ENCODE measurements at regions not wholly inside any gene's neighbourhood (a gene's known extent, or its start where the extent isn't known, plus 50 kb on each side); places are given as distances from the start of the nearest gene placed in this dataset.

GRCh38 chr16:62406387-62406786, 370.1 kb upstream of the CDH8 start:
- H3K27me3 Mint-ChIP-seq (ENCODE audit: low read depth), result no peaks in the 10 kb centered on the region
- H3K27ac Mint-ChIP-seq, result no peak overlapping the region
- no peaks in the 10 kb centered on the region for H3K36me3 Mint-ChIP-seq (ENCODE audit: low read depth)
- H3K9me3 Mint-ChIP-seq, result peaks cover 22% of the 10 kb centered on the region
- no peaks in the 10 kb centered on the region for H3K4me1 Mint-ChIP-seq (ENCODE audit: low read depth)
- H3K4me3 Mint-ChIP-seq, result no peak overlapping the region

- H3K4me3 Mint-ChIP-seq, result no peak overlapping the region
- H3K27ac Mint-ChIP-seq, result no peak overlapping the region
- peaks cover 19% of the 10 kb centered on the region for H3K9me3 Mint-ChIP-seq
- H3K4me1 Mint-ChIP-seq (ENCODE audit: low read depth), result no peaks in the 10 kb centered on the region
- H3K36me3 Mint-ChIP-seq (ENCODE audit: low read depth), result no peaks in the 10 kb centered on the region
- no peaks in the 10 kb centered on the region for H3K27me3 Mint-ChIP-seq (ENCODE audit: low read depth)
Observed at GRCh38 chr16:62404842-62405611, 368.8 kb upstream of the CDH8 start.

GRCh38 chr16:62392698-62393097, 356.5 kb upstream of the CDH8 start:
- Mint-ChIP-seq H3K4me1 (ENCODE audit: low read depth) (no peaks in the 10 kb centered on the region), H3K4me3 (no peak overlapping the region), H3K27me3 (ENCODE audit: low read depth) (no peaks in the 10 kb centered on the region), H3K9me3 (peaks cover 30% of the 10 kb centered on the region), H3K36me3 (ENCODE audit: low read depth) (no peaks in the 10 kb centered on the region), H3K27ac (no peak overlapping the region)

- Mint-ChIP-seq H3K27me3 (ENCODE audit: low read depth) (no peaks in the 10 kb centered on the region), H3K36me3 (ENCODE audit: low read depth) (no peaks in the 10 kb centered on the region), H3K27ac (no peak overlapping the region), H3K4me3 (no peak overlapping the region), H3K4me1 (ENCODE audit: low read depth) (no peaks in the 10 kb centered on the region), H3K9me3 (peaks cover 34% of the 10 kb centered on the region)
Observed at GRCh38 chr16:62391940-62392339, 355.7 kb upstream of the CDH8 start.

- H3K9me3 Mint-ChIP-seq, result peaks cover 35% of the 10 kb centered on the region
- H3K36me3 Mint-ChIP-seq (ENCODE audit: low read depth), result no peaks in the 10 kb centered on the region
- H3K4me3 Mint-ChIP-seq, result no peak overlapping the region
- H3K27ac Mint-ChIP-seq, result no peak overlapping the region
- H3K4me1 Mint-ChIP-seq (ENCODE audit: low read depth), result no peaks in the 10 kb centered on the region
- H3K27me3 Mint-ChIP-seq (ENCODE audit: low read depth), result no peaks in the 10 kb centered on the region
Observed at GRCh38 chr16:62391134-62391533, 354.9 kb upstream of the CDH8 start.

GRCh38 chr16:62390214-62390613, 354.0 kb upstream of the CDH8 start:
- Mint-ChIP-seq H3K27ac (no peak overlapping the region), H3K4me1 (ENCODE audit: low read depth) (no peaks in the 10 kb centered on the region), H3K4me3 (no peak overlapping the region), H3K9me3 (peaks cover 38% of the 10 kb centered on the region), H3K36me3 (ENCODE audit: low read depth) (no peaks in the 10 kb centered on the region), H3K27me3 (ENCODE audit: low read depth) (no peaks in the 10 kb centered on the region)

GRCh38 chr16:62386411-62386810, 350.2 kb upstream of the CDH8 start:
- Mint-ChIP-seq H3K4me1 (ENCODE audit: low read depth) (no peaks in the 10 kb centered on the region), H3K36me3 (ENCODE audit: low read depth) (no peaks in the 10 kb centered on the region), H3K27ac (no peak overlapping the region), H3K4me3 (no peak overlapping the region), H3K9me3 (peaks cover 31% of the 10 kb centered on the region), H3K27me3 (ENCODE audit: low read depth) (no peaks in the 10 kb centered on the region)

- Mint-ChIP-seq H3K36me3 (ENCODE audit: low read depth) (no peaks in the 10 kb centered on the region), H3K9me3 (peaks cover 21% of the 10 kb centered on the region), H3K27ac (no peak overlapping the region), H3K4me1 (ENCODE audit: low read depth) (no peaks in the 10 kb centered on the region), H3K27me3 (ENCODE audit: low read depth) (no peaks in the 10 kb centered on the region), H3K4me3 (no peak overlapping the region)
Observed at GRCh38 chr16:62383941-62384340, 347.7 kb upstream of the CDH8 start.

- peaks cover 18% of the 10 kb centered on the region for H3K9me3 Mint-ChIP-seq
- no peaks in the 10 kb centered on the region for H3K4me1 Mint-ChIP-seq (ENCODE audit: low read depth)
- no peak overlapping the region for H3K27ac Mint-ChIP-seq
- no peak overlapping the region for H3K4me3 Mint-ChIP-seq
- H3K27me3 Mint-ChIP-seq (ENCODE audit: low read depth), result no peaks in the 10 kb centered on the region
- H3K36me3 Mint-ChIP-seq (ENCODE audit: low read depth), result no peaks in the 10 kb centered on the region
Observed at GRCh38 chr16:62370445-62370844, 334.2 kb upstream of the CDH8 start.

GRCh38 chr16:62363501-62363900, 327.3 kb upstream of the CDH8 start:
- H3K36me3 Mint-ChIP-seq (ENCODE audit: low read depth), result no peaks in the 10 kb centered on the region
- H3K4me3 Mint-ChIP-seq, result no peak overlapping the region
- no peak overlapping the region for H3K27ac Mint-ChIP-seq
- H3K4me1 Mint-ChIP-seq (ENCODE audit: low read depth), result no peaks in the 10 kb centered on the region
- no peaks in the 10 kb centered on the region for H3K27me3 Mint-ChIP-seq (ENCODE audit: low read depth)
- peaks cover 34% of the 10 kb centered on the region for H3K9me3 Mint-ChIP-seq

- Mint-ChIP-seq H3K27me3 (ENCODE audit: low read depth) (no peaks in the 10 kb centered on the region), H3K27ac (no peak overlapping the region), H3K4me1 (ENCODE audit: low read depth) (no peaks in the 10 kb centered on the region), H3K9me3 (peaks cover 21% of the 10 kb centered on the region), H3K36me3 (ENCODE audit: low read depth) (no peaks in the 10 kb centered on the region), H3K4me3 (no peak overlapping the region)
Observed at GRCh38 chr16:62353355-62353754, 317.1 kb upstream of the CDH8 start.

GRCh38 chr16:62342216-62342615, 306.0 kb upstream of the CDH8 start:
- Mint-ChIP-seq H3K4me1 (ENCODE audit: low read depth) (no peaks in the 10 kb centered on the region), H3K9me3 (peaks cover 20% of the 10 kb centered on the region), H3K27ac (no peak overlapping the region), H3K4me3 (no peak overlapping the region), H3K27me3 (ENCODE audit: low read depth) (no peaks in the 10 kb centered on the region), H3K36me3 (ENCODE audit: low read depth) (no peaks in the 10 kb centered on the region)

GRCh38 chr16:62335356-62335755, 299.1 kb upstream of the CDH8 start:
- H3K36me3 Mint-ChIP-seq (ENCODE audit: low read depth), result no peaks in the 10 kb centered on the region
- no peak overlapping the region for H3K4me3 Mint-ChIP-seq
- no peaks in the 10 kb centered on the region for H3K27me3 Mint-ChIP-seq (ENCODE audit: low read depth)
- peaks cover 14% of the 10 kb centered on the region for H3K9me3 Mint-ChIP-seq
- no peaks in the 10 kb centered on the region for H3K4me1 Mint-ChIP-seq (ENCODE audit: low read depth)
- no peak overlapping the region for H3K27ac Mint-ChIP-seq

- H3K27me3 Mint-ChIP-seq (ENCODE audit: low read depth), result no peaks in the 10 kb centered on the region
- H3K4me1 Mint-ChIP-seq (ENCODE audit: low read depth), result no peaks in the 10 kb centered on the region
- H3K4me3 Mint-ChIP-seq, result no peak overlapping the region
- no peaks in the 10 kb centered on the region for H3K36me3 Mint-ChIP-seq (ENCODE audit: low read depth)
- peaks cover 17% of the 10 kb centered on the region for H3K9me3 Mint-ChIP-seq
- no peak overlapping the region for H3K27ac Mint-ChIP-seq
Observed at GRCh38 chr16:62321606-62322005, 285.4 kb upstream of the CDH8 start.

GRCh38 chr16:62298600-62298999, 262.4 kb upstream of the CDH8 start:
- no peak overlapping the region for H3K4me3 Mint-ChIP-seq
- H3K27ac Mint-ChIP-seq, result no peak overlapping the region
- H3K4me1 Mint-ChIP-seq (ENCODE audit: low read depth), result no peaks in the 10 kb centered on the region
- no peaks in the 10 kb centered on the region for H3K27me3 Mint-ChIP-seq (ENCODE audit: low read depth)
- H3K9me3 Mint-ChIP-seq, result peaks cover 57% of the 10 kb centered on the region
- H3K36me3 Mint-ChIP-seq (ENCODE audit: low read depth), result no peaks in the 10 kb centered on the region
